B cell (primary cell): ENCODE measurements at regions not wholly inside any gene's neighbourhood (a gene's known extent, or its start where the extent isn't known, plus 50 kb on each side); places are given as distances from the start of the nearest gene placed in this dataset.

Experiments used
- EZH2 ChIP-seq: IDR thresholded peaks from 2 replicates; pipeline ENCODE4 v1.6.1; 2012; ENCODE audit warnings: borderline replicate concordance, low read depth, mild to moderate bottlenecking, moderate library complexity, low read length; ENCODE audit not compliant: insufficient read depth, poor library complexity, severe bottlenecking
- TF ChIP-seq, protein P1 (sequence below): fragments of 200-600 bp; IDR thresholded peaks from one replicate; pipeline ENCODE4 v1.8.0; 2022; ENCODE audit warnings: antibody characterized with exemption, mild to moderate bottlenecking

DNA sequence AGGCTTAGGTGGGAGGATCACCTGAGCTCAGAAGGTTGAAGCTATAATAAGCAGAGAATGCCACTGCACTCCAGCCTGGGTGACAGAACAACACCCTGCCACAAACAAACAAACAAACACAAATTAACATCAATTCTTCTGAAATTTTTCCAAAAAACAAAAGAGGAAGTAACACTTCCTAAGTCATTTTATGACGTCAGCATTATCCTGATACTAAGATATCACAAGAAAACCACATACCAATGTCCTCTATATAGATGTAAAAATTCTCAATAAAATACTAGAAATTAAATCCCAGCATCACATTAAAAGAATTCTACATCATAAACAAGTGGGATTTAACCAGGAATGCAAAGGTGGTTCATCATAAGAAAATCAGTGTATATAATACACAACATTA is 64.4 kb upstream of the STK26 start:
- TF ChIP-seq, protein P1, sequence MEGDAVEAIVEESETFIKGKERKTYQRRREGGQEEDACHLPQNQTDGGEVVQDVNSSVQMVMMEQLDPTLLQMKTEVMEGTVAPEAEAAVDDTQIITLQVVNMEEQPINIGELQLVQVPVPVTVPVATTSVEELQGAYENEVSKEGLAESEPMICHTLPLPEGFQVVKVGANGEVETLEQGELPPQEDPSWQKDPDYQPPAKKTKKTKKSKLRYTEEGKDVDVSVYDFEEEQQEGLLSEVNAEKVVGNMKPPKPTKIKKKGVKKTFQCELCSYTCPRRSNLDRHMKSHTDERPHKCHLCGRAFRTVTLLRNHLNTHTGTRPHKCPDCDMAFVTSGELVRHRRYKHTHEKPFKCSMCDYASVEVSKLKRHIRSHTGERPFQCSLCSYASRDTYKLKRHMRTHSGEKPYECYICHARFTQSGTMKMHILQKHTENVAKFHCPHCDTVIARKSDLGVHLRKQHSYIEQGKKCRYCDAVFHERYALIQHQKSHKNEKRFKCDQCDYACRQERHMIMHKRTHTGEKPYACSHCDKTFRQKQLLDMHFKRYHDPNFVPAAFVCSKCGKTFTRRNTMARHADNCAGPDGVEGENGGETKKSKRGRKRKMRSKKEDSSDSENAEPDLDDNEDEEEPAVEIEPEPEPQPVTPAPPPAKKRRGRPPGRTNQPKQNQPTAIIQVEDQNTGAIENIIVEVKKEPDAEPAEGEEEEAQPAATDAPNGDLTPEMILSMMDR = no peak
- TF ChIP-seq EZH2 = no peak
